Lower leg skin (tissue), 3 donors: ENCODE measurements at regions not wholly inside any gene's neighbourhood (a gene's known extent, or its start where the extent isn't known, plus 50 kb on each side); places are given as distances from the start of the nearest gene placed in this dataset.

ENCODE experiments used
- CTCF ChIP-seq, 3 donors: fragments of 450-650 bp; IDR thresholded peaks; one replicate each; pipeline ENCODE4 v1.5.1; 2016; ENCODE audit warnings: antibody characterized with exemption in 3 of 3, mild to moderate bottlenecking in 3 of 3, moderate library complexity in 2 of 3
- POLR2A ChIP-seq, 2 donors: fragments of 450-650 bp; IDR thresholded peaks; one replicate each; pipeline ENCODE4 v1.6.1; 2016 to 2017; ENCODE audit warnings: antibody characterized with exemption in 2 of 2, mild to moderate bottlenecking in 1 of 2, moderate library complexity in 1 of 2

- TF ChIP-seq CTCF (IDR thresholded peaks at IDR 0.05) (no peak), POLR2A (IDR thresholded peaks at IDR 0.05) (no peak)
Observed at GRCh38 chr7:127530148-127530547, 55.2 kb downstream of the GCC1 start.
